ENCODE measurements at regions not wholly inside any gene's neighbourhood (a gene's known extent, or its start where the extent isn't known, plus 50 kb on each side); places are given as distances from the start of the nearest gene placed in this dataset.

DNA sequence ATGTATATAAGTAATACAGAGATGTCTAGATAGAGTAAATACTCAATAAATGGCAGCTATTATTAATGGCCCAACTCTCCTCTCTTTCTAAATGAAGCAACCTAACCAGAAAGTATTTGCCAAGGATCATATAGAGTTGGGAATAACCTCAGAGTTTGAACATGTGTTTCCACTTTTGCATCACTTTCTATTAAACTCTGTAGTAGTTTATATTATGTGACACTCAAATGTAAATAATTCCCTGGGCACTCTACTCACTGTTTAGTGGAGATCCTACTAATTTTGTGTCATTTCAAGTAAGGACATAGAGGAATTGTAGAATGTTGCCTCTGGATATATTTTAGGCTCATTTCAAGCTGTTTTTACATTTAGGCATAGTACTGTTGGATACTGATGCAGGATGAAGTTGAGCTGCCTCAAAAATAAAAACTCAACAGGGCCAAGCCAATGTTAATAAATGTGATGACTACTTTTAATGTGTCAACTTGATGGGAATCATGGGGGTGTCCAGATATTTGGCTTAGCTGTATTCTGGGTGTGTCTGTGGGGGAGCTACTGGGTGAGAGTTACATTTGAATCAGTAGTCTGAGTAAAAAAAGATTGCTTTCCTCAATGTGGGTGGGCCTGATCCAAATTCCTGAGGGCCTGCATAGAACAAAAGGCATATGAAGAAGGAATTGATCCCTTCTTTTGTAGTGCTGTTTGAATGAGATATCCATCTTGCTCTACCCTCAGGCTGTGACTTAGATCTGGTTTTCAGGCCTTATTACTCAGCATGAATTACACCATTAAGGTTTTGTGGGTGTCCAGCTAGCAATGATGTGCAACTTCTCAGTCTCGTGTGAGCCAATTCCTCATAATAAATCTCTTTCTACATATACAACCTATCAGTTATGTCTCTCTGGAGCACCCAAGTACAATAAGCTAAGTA is 1368.2 kb downstream of the STIM2 start:
- H3K4me3 ChIP-seq (ENCODE audit: low read depth, low read length): no peak overlapping the region
- DNase-seq (ENCODE audit: low read depth): no peak
- H3K27me3 ChIP-seq (ENCODE audit: control insufficient read depth, insufficient read depth, low read length): no peaks in the 10 kb centered on the region
- TF ChIP-seq, protein P1, sequence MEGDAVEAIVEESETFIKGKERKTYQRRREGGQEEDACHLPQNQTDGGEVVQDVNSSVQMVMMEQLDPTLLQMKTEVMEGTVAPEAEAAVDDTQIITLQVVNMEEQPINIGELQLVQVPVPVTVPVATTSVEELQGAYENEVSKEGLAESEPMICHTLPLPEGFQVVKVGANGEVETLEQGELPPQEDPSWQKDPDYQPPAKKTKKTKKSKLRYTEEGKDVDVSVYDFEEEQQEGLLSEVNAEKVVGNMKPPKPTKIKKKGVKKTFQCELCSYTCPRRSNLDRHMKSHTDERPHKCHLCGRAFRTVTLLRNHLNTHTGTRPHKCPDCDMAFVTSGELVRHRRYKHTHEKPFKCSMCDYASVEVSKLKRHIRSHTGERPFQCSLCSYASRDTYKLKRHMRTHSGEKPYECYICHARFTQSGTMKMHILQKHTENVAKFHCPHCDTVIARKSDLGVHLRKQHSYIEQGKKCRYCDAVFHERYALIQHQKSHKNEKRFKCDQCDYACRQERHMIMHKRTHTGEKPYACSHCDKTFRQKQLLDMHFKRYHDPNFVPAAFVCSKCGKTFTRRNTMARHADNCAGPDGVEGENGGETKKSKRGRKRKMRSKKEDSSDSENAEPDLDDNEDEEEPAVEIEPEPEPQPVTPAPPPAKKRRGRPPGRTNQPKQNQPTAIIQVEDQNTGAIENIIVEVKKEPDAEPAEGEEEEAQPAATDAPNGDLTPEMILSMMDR (IDR thresholded peaks at IDR 0.05; ENCODE audit: insufficient read depth, low read length, poor library complexity, severe bottlenecking): no peak
- no peaks in the 10 kb centered on the region for H3K36me3 ChIP-seq (ENCODE audit: control insufficient read depth, insufficient read depth, low read length)

- DNase-seq (ENCODE audit: low read depth): no peak
- TF ChIP-seq, protein P1 (IDR thresholded peaks at IDR 0.05; ENCODE audit: insufficient read depth, low read length, poor library complexity, severe bottlenecking): no peak
- Histone ChIP-seq H3K36me3 (ENCODE audit: control insufficient read depth, insufficient read depth, low read length) (no peaks in the 10 kb centered on the region), H3K27me3 (ENCODE audit: control insufficient read depth, insufficient read depth, low read length) (no peaks in the 10 kb centered on the region), H3K4me3 (ENCODE audit: low read depth, low read length) (no peak overlapping the region)
These were observed 1371.7 kb downstream of the STIM2 start for GRCh38 chr4:28232376-28232775.

DNA sequence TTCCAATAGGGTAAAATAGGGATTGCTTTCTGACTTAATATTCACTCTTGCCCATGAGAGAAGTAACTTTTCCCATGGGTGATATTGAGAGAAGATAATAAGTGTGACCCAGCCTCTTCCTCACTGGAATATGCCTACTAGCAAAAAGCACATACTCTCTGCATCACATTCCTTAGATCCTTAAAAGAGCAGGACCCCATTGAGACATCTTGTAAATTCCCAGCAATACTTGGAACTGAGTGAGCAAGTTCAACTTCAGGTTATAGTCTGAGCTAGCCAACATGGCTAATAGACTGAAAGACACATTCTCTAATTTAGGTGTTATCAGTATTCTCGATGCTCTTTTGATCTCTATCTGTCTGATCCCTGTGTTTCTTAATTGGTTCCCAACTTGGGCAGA is 1372.3 kb downstream of the STIM2 start:
- no peaks in the 10 kb centered on the region for H3K27me3 ChIP-seq (ENCODE audit: control insufficient read depth, insufficient read depth, low read length)
- no peaks in the 10 kb centered on the region for H3K36me3 ChIP-seq (ENCODE audit: control insufficient read depth, insufficient read depth, low read length)
- TF ChIP-seq, protein P1 (IDR thresholded peaks at IDR 0.05; ENCODE audit: insufficient read depth, low read length, poor library complexity, severe bottlenecking): no peak
- H3K4me3 ChIP-seq (ENCODE audit: low read depth, low read length): no peak overlapping the region
- DNase-seq (ENCODE audit: low read depth): no peak

GRCh38 chr4:28233724-28234123 is 1373.1 kb downstream of the STIM2 start:
- H3K27me3 ChIP-seq (ENCODE audit: control insufficient read depth, insufficient read depth, low read length): no peaks in the 10 kb centered on the region
- no peak overlapping the region for H3K4me3 ChIP-seq (ENCODE audit: low read depth, low read length)
- H3K36me3 ChIP-seq (ENCODE audit: control insufficient read depth, insufficient read depth, low read length): no peaks in the 10 kb centered on the region
- DNase-seq (ENCODE audit: low read depth): no peak
- TF ChIP-seq, protein P1 (IDR thresholded peaks at IDR 0.05; ENCODE audit: insufficient read depth, low read length, poor library complexity, severe bottlenecking): no peak

- TF ChIP-seq, protein P1 (IDR thresholded peaks at IDR 0.05; ENCODE audit: insufficient read depth, low read length, poor library complexity, severe bottlenecking): no peak
- Histone ChIP-seq H3K36me3 (ENCODE audit: control insufficient read depth, insufficient read depth, low read length) (no peaks in the 10 kb centered on the region), H3K27me3 (ENCODE audit: control insufficient read depth, insufficient read depth, low read length) (no peaks in the 10 kb centered on the region), H3K4me3 (ENCODE audit: low read depth, low read length) (no peak overlapping the region)
- DNase-seq (ENCODE audit: low read depth): no peak
These were observed 1378.2 kb downstream of the STIM2 start for GRCh38 chr4:28238876-28239275.
